B cell (primary cell): ENCODE measurements at regions not wholly inside any gene's neighbourhood (a gene's known extent, or its start where the extent isn't known, plus 50 kb on each side); places are given as distances from the start of the nearest gene placed in this dataset.

Experiments used
- ATAC-seq: fragments of 200-7000 bp; cut with Tn5 transposase; one replicate; pipeline ENCODE4 v1.10.0; 2021; ENCODE audit warnings: low read depth, mild to moderate bottlenecking, moderate number of reproducible peaks, moderate library complexity
- CTCF ChIA-PET: fragments of 350-600 bp; sonication (Branson Sonifier 250); formaldehyde crosslinking; loops from one replicate; lab custom pipeline; 2021; ENCODE audit warnings: antibody characterized with exemption, inconsistent platforms; lab: Charles Lee
- POLR2A ChIA-PET: fragments of 350-600 bp; sonication (Branson Sonifier 250); formaldehyde crosslinking; loops from one replicate; lab custom pipeline; 2021; ENCODE audit warnings: antibody characterized with exemption; lab: Charles Lee
- DNase-seq: peaks from one replicate; pipeline ENCODE4 v3.0.0; 2013
- H2AFZ ChIP-seq: 2 replicates; pipeline ENCODE4 v1.6.1; 2012; ENCODE audit warnings: mild to moderate bottlenecking, low read depth, low read length; ENCODE audit not compliant: insufficient read depth, poor library complexity, severe bottlenecking
- H3K27ac ChIP-seq, 2 donors: 1 replicate in 1 of 2; 2 replicates in 1 of 2; pipeline ENCODE4 v1.5.1; 2012 to 2013; ENCODE audit warnings: low read length in 2 of 2, mild to moderate bottlenecking in 2 of 2, moderate library complexity in 1 of 2
- H3K27me3 ChIP-seq, 4 experiments: fragments of 200-600 bp in 1 of 4; sonication (generic) in 1 of 4; replicated peaks in 1 of 4; 1 replicate in 2 of 4; 2 replicates in 2 of 4; pipeline versions ENCODE4 v1.6.1 to v1.7.0; 2013 to 2016; ENCODE audit warnings: low read length in 3 of 4, mild to moderate bottlenecking in 2 of 4, mixed read lengths in 1 of 4, moderate library complexity in 1 of 4; ENCODE audit not compliant: insufficient read depth in 4 of 4, control insufficient read depth in 3 of 4; ENCODE audit errors: control extremely low read depth in 1 of 4
- H3K36me3 ChIP-seq, 2 experiments: replicated peaks in 1 of 2; 1 replicate in 1 of 2; 2 replicates in 1 of 2; pipeline versions ENCODE4 v1.6.1 to v1.7.1; 2013; ENCODE audit warnings: low read length in 1 of 2; ENCODE audit not compliant: insufficient read depth in 2 of 2, control insufficient read depth in 1 of 2; ENCODE audit errors: control extremely low read depth in 1 of 2, extremely low read depth in 1 of 2
- H3K4me1 ChIP-seq, 2 donors: fragments of 200-600 bp in 1 of 2; sonication (generic) in 1 of 2; 1 replicate in 1 of 2; 2 replicates in 1 of 2; pipeline versions ENCODE4 v1.5.1 to v1.6.1; 2013 to 2017; ENCODE audit warnings: low read length in 2 of 2; ENCODE audit not compliant: control insufficient read depth in 2 of 2, insufficient read depth in 2 of 2
- H3K4me2 ChIP-seq: replicated peaks from 2 replicates; pipeline ENCODE3; 2012; ENCODE audit warnings: mild to moderate bottlenecking, low read depth, low read length; ENCODE audit not compliant: poor library complexity, severe bottlenecking
- H3K4me3 ChIP-seq, 5 experiments: fragments of 200-600 bp in 1 of 5; sonication (generic) in 1 of 5; 1 replicate in 3 of 5; 2 replicates in 2 of 5; pipeline versions ENCODE4 v1.5.1 to v1.7.0; 2011 to 2016; ENCODE audit warnings: low read length in 4 of 5, mild to moderate bottlenecking in 4 of 5, low read depth in 2 of 5, control low read depth in 1 of 5, moderate library complexity in 1 of 5; ENCODE audit not compliant: insufficient read depth in 1 of 5; ENCODE audit errors: control extremely low read depth in 1 of 5, extremely low read depth in 1 of 5
- H3K79me2 ChIP-seq: fragments of 200-600 bp; sonication (generic); one replicate; pipeline ENCODE4 v1.6.0; 2016; ENCODE audit warnings: low read length; ENCODE audit not compliant: control insufficient read depth, insufficient read depth
- H3K9ac ChIP-seq: fragments of 200-600 bp; sonication (generic); 2 replicates; pipeline ENCODE4 v1.6.1; 2017; ENCODE audit warnings: mild to moderate bottlenecking, low read length, moderate library complexity
- H3K9me3 ChIP-seq, 3 donors: one replicate each; pipeline versions ENCODE4 v1.6.1 to v1.7.1; 2013; ENCODE audit warnings: low read length in 2 of 3; ENCODE audit not compliant: control insufficient read depth in 2 of 3, insufficient read depth in 1 of 3; ENCODE audit errors: control extremely low read depth in 1 of 3
- H4K20me1 ChIP-seq: 2 replicates; pipeline ENCODE4 v1.6.0; 2012; ENCODE audit warnings: mild to moderate bottlenecking, low read length; ENCODE audit not compliant: insufficient read depth, control insufficient read depth, poor library complexity, severe bottlenecking
- H3K27ac Mint-ChIP-seq: one replicate; pipeline ENCODE4 v1.8.0; 2021; ENCODE audit warnings: mixed read lengths
- H3K27me3 Mint-ChIP-seq: one replicate; pipeline ENCODE4 v1.8.0; 2021; ENCODE audit warnings: mixed read lengths
- H3K4me1 Mint-ChIP-seq: one replicate; pipeline ENCODE4 v1.8.0; 2021; ENCODE audit warnings: mixed read lengths
- H3K4me3 Mint-ChIP-seq: one replicate; pipeline ENCODE4 v1.8.0; 2021; ENCODE audit warnings: mixed read lengths
- H3K9me3 Mint-ChIP-seq: one replicate; pipeline ENCODE4 v1.8.0; 2022; ENCODE audit warnings: mixed read lengths; ENCODE audit not compliant: insufficient read depth
- CTCF ChIP-seq: fragments of 200-600 bp; IDR thresholded peaks from one replicate; pipeline ENCODE4 v1.8.0; 2022; ENCODE audit warnings: antibody characterized with exemption, mild to moderate bottlenecking
- EZH2 ChIP-seq: IDR thresholded peaks from 2 replicates; pipeline ENCODE4 v1.6.1; 2012; ENCODE audit warnings: borderline replicate concordance, low read depth, mild to moderate bottlenecking, moderate library complexity, low read length; ENCODE audit not compliant: insufficient read depth, poor library complexity, severe bottlenecking
- WGBS: methylation state at CpG from one replicate; pipeline ENCODE4 v1.1.5; 2013; ENCODE audit warnings: missing lambda C conversion rate; ENCODE audit not compliant: insufficient coverage; 5-methylcytosine and 5-hydroxymethylcytosine counted together
- intact Hi-C: fragments of 100-400 bp; cut with micrococcal nuclease; formaldehyde crosslinking; loops from one replicate; pipeline ENCODE4 v1.10.0; 2022

GRCh38 chr4:15197005-15197404 lies 194.7 kb downstream of the CPEB2 start:
- H3K4me1 Mint-ChIP-seq = no peaks in the 10 kb centered on the region
- ATAC-seq (no peak), DNase-seq (no peak)
- H3K4me3 ChIP-seq = no peak overlapping the region
- H2AFZ ChIP-seq = no peak overlapping the region
- no peaks in the 10 kb centered on the region for H3K27me3 Mint-ChIP-seq
- intact Hi-C loops = no loop called here
- no peak overlapping the region for H3K9ac ChIP-seq
- H3K9me3 Mint-ChIP-seq = no peaks in the 10 kb centered on the region
- no peak overlapping the region for H3K27ac Mint-ChIP-seq
- 27% methylated on average over 1 of the region's 4 CpGs for WGBS
- TF ChIP-seq CTCF (no peak), EZH2 (no peak)
- H3K36me3 ChIP-seq = no peaks in the 10 kb centered on the region
- no peaks in the 10 kb centered on the region for H3K79me2 ChIP-seq
- H3K4me2 ChIP-seq = no peak overlapping the region
- POLR2A ChIA-PET = no interaction called here
- no peaks in the 10 kb centered on the region for H3K9me3 ChIP-seq
- no peaks in the 10 kb centered on the region for H3K27me3 ChIP-seq
- no peak overlapping the region for H3K27ac ChIP-seq
- CTCF ChIA-PET = interaction anchor here (1.7 kb wide), 1 partner anchor 1543 kb away, joined by 7 read pairs; no protein-coding TSS in a partner anchor
- no peaks in the 10 kb centered on the region for H3K4me1 ChIP-seq
- no peaks in the 10 kb centered on the region for H4K20me1 ChIP-seq
- H3K4me3 Mint-ChIP-seq = no peak overlapping the region

- CTCF ChIA-PET = interaction anchor here (1.7 kb wide), 1 partner anchor 1544 kb away, joined by 7 read pairs; no protein-coding TSS in a partner anchor
Measured at GRCh38 chr4:15198070-15198727, 195.9 kb downstream of the CPEB2 start.

More at GRCh38 chr4:15198070-15198727, 195.9 kb downstream of the CPEB2 start:
- intact Hi-C loops = no loop called here
- WGBS = 94% methylated on average over 3 of the region's 11 CpGs
- Histone ChIP-seq H3K9ac (no peak overlapping the region), H4K20me1 (no peaks in the 10 kb centered on the region), H3K9me3 (no peaks in the 10 kb centered on the region), H3K36me3 (no peaks in the 10 kb centered on the region), H2AFZ (no peak overlapping the region), H3K4me2 (no peak overlapping the region), H3K27me3 (no peaks in the 10 kb centered on the region), H3K27ac (no peak overlapping the region), H3K79me2 (no peaks in the 10 kb centered on the region), H3K4me1 (no peaks in the 10 kb centered on the region), H3K4me3 (no peak overlapping the region)
- DNase-seq (no peak), ATAC-seq (no peak)
- Mint-ChIP-seq H3K27me3 (no peaks in the 10 kb centered on the region), H3K9me3 (no peaks in the 10 kb centered on the region), H3K4me1 (no peaks in the 10 kb centered on the region), H3K27ac (no peak overlapping the region), H3K4me3 (no peak overlapping the region)
- POLR2A ChIA-PET = no interaction called here
- no peak for TF ChIP-seq EZH2
- TF ChIP-seq CTCF = no peak
